ENCODE measurements at regions not wholly inside any gene's neighbourhood (a gene's known extent, or its start where the extent isn't known, plus 50 kb on each side); places are given as distances from the start of the nearest gene placed in this dataset.

DNA sequence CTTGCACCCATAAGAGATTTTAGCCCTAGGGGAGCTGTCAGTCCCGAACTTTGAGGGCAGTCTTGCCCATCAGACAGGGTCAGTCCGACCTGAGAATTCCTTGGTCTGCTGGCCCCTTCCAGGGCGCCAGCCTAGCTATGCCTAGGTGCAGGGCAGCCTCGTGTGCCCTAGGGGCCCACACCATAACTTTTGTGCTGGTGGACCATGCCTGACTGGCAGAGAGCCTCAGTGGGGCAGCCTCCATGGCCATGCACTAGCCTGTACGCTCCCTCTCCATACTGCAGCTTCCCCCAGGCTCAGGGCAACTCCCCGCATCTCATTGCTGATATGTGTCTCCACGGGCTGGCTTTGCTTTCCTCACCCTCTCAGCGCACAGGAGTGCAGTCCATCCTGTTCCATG, 835.8 kb upstream of the ALCAM start:
- H3K4me1 Mint-ChIP-seq = no peaks in the 10 kb centered on the region
- H3K4me3 Mint-ChIP-seq = no peak overlapping the region
- TF ChIP-seq CTCF (IDR thresholded peaks at IDR 0.05) = no peak
- H3K36me3 Mint-ChIP-seq (ENCODE audit: low read depth) = no peaks in the 10 kb centered on the region
- H3K27me3 Mint-ChIP-seq (ENCODE audit: low read depth, poor library complexity) = peaks cover 3% of the 10 kb centered on the region
- peaks cover 36% of the 10 kb centered on the region for H3K9me3 Mint-ChIP-seq
- no peak overlapping the region for H3K27ac Mint-ChIP-seq
- no peak for DNase-seq

- no peak for DNase-seq
- Mint-ChIP-seq H3K4me3 (no peak overlapping the region), H3K4me1 (no peaks in the 10 kb centered on the region), H3K36me3 (ENCODE audit: low read depth) (no peaks in the 10 kb centered on the region), H3K9me3 (peaks cover 23% of the 10 kb centered on the region), H3K27ac (no peak overlapping the region), H3K27me3 (ENCODE audit: low read depth, poor library complexity) (no peaks in the 10 kb centered on the region)
- TF ChIP-seq CTCF (IDR thresholded peaks at IDR 0.05) = no peak
These were observed 830.0 kb upstream of the ALCAM start for GRCh38 chr3:104536715-104537114.

- H3K4me1 Mint-ChIP-seq = no peaks in the 10 kb centered on the region
These were observed 829.4 kb upstream of the ALCAM start for GRCh38 chr3:104537323-104537722.

DNA sequence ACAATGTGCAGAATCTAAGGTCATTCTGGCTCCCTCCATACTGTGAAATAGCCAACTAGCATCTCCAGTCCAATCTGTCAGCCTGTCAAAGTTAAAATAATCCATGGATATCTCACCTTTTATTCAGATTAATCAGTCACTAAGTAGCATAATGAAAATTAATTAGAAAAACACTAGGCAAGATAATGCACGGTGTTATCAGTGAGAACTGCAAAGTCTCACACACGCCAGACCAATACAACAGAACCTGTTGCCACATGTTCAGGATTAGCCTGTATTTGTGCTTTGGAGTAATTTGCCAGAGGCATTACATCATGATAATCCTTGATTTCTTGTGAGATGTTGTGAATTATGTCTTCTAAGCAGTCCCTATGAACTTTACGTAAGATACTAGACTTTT, 820.4 kb upstream of the ALCAM start:
- DNase-seq = no peak
- Mint-ChIP-seq H3K4me1 (peaks cover 3% of the 10 kb centered on the region), H3K36me3 (ENCODE audit: low read depth) (no peaks in the 10 kb centered on the region), H3K27me3 (ENCODE audit: low read depth, poor library complexity) (no peaks in the 10 kb centered on the region), H3K9me3 (no peaks in the 10 kb centered on the region), H3K4me3 (no peak overlapping the region), H3K27ac (no peak overlapping the region)
- TF ChIP-seq CTCF (IDR thresholded peaks at IDR 0.05) = no peak

More at GRCh38 chr3:104537323-104537722, 829.4 kb upstream of the ALCAM start:
- H3K27ac Mint-ChIP-seq = no peak overlapping the region
- no peaks in the 10 kb centered on the region for H3K27me3 Mint-ChIP-seq (ENCODE audit: low read depth, poor library complexity)
- H3K36me3 Mint-ChIP-seq (ENCODE audit: low read depth) = no peaks in the 10 kb centered on the region
- no peak overlapping the region for H3K4me3 Mint-ChIP-seq
- no peak for DNase-seq
- peaks cover 19% of the 10 kb centered on the region for H3K9me3 Mint-ChIP-seq
- no peak for TF ChIP-seq CTCF (IDR thresholded peaks at IDR 0.05)

GRCh38 chr3:104547031-104547430, 819.7 kb upstream of the ALCAM start:
- Mint-ChIP-seq H3K4me3 (no peak overlapping the region), H3K27me3 (ENCODE audit: low read depth, poor library complexity) (no peaks in the 10 kb centered on the region), H3K4me1 (peaks cover 3% of the 10 kb centered on the region), H3K36me3 (ENCODE audit: low read depth) (no peaks in the 10 kb centered on the region), H3K27ac (no peak overlapping the region), H3K9me3 (no peaks in the 10 kb centered on the region)
- DNase-seq = no peak
- no peak for TF ChIP-seq CTCF (IDR thresholded peaks at IDR 0.05)

GRCh38 chr3:104548401-104548800, 818.3 kb upstream of the ALCAM start:
- no peak for DNase-seq
- H3K36me3 Mint-ChIP-seq (ENCODE audit: low read depth) = no peaks in the 10 kb centered on the region
- H3K9me3 Mint-ChIP-seq = no peaks in the 10 kb centered on the region
- H3K27ac Mint-ChIP-seq = no peak overlapping the region
- H3K4me3 Mint-ChIP-seq = no peak overlapping the region
- no peak for TF ChIP-seq CTCF (IDR thresholded peaks at IDR 0.05)
- no peaks in the 10 kb centered on the region for H3K27me3 Mint-ChIP-seq (ENCODE audit: low read depth, poor library complexity)
- H3K4me1 Mint-ChIP-seq = peaks cover 3% of the 10 kb centered on the region
